HCT116 (cell line): ENCODE measurements at regions not wholly inside any gene's neighbourhood (a gene's known extent, or its start where the extent isn't known, plus 50 kb on each side); places are given as distances from the start of the nearest gene placed in this dataset.

Source experiments
- ATAC-seq: fragments of 200-7000 bp; cut with Tn5 transposase; 2 replicates; pipeline ENCODE4 v1.9.1; 2020; ENCODE audit warnings: mild to moderate bottlenecking, moderate library complexity
- BruUV-seq: library from RNA; stranded (reverse); fragments of 400-500 nt; replicated peaks from 2 replicates; lab custom pipeline; 2021; lab: Mats Ljungman, UMichigan
- CTCF ChIA-PET: fragments of 300-600 bp; sonication (Branson Sonifier 250); formaldehyde crosslinking; loops from one replicate; lab custom pipeline; 2021; ENCODE audit warnings: antibody characterized with exemption; lab: Charles Lee
- POLR2A ChIA-PET: fragments of 300-600, 350-600 bp; sonication (Branson Sonifier 250); formaldehyde crosslinking; loops from one replicate; lab custom pipeline; 2021; ENCODE audit warnings: antibody characterized with exemption; lab: Charles Lee
- RAD21 ChIA-PET, 2 experiments: fragments of 300-600 bp; sonication (Branson Sonifier 250); formaldehyde crosslinking; loops; one replicate each; lab custom pipeline; 2023; ENCODE audit warnings: low total read pairs in 2 of 2; ENCODE audit not compliant: uncharacterized antibody in 2 of 2, unreplicated experiment in 2 of 2, low non-redundant PET in 1 of 2; lab: Charles Lee
- DNase-seq: peaks from one replicate; pipeline ENCODE4 v3.0.0-alpha.2; 2010; ENCODE audit warnings: low read depth, low spot score
- H2AFZ ChIP-seq: fragments of 200-600 bp; shearing (Covaris generic), sonication (generic); 2 replicates; pipeline ENCODE4 v1.6.1; 2017; ENCODE audit warnings: low read depth, mixed run types, mixed read lengths, antibody characterized with exemption, low read length; ENCODE audit not compliant: poor library complexity, severe bottlenecking
- H3K27ac ChIP-seq: 2 replicates; pipeline ENCODE4 v1.5.1; 2012; ENCODE audit warnings: low read depth, low read length
- H3K27me3 ChIP-seq: fragments of 200-600 bp; sonication (generic); 2 replicates; pipeline ENCODE4 v1.6.1; 2016; ENCODE audit warnings: mixed run types, low read length, mixed read lengths; ENCODE audit not compliant: insufficient read depth
- H3K36me3 ChIP-seq, 2 experiments: fragments of 200-500 bp in 1 of 2; fragments of 200-600 bp in 1 of 2; sonication (Bioruptor generic) in 1 of 2; sonication (generic) in 1 of 2; 2 replicates each; pipeline versions ENCODE4 v1.5.1 to v1.6.1; 2014 to 2016; ENCODE audit warnings: low read length in 2 of 2, inconsistent platforms in 1 of 2, mixed read lengths in 1 of 2, mixed run types in 1 of 2; ENCODE audit not compliant: insufficient read depth in 2 of 2, control insufficient read depth in 1 of 2
- H3K4me1 ChIP-seq, 2 experiments: fragments of 200-600 bp in 1 of 2; sonication (generic) in 1 of 2; 2 replicates each; pipeline versions ENCODE4 v1.5.1 to v1.6.1; 2012 to 2017; ENCODE audit warnings: low read length in 2 of 2, inconsistent platforms in 1 of 2, mild to moderate bottlenecking in 1 of 2, mixed read lengths in 1 of 2, mixed run types in 1 of 2, moderate library complexity in 1 of 2; ENCODE audit not compliant: insufficient read depth in 2 of 2, control insufficient read depth in 1 of 2
- H3K4me2 ChIP-seq: fragments of 200-600 bp; sonication (generic); 2 replicates; pipeline ENCODE4 v1.6.1; 2017; ENCODE audit warnings: mixed run types, low read length, mixed read lengths
- H3K4me3 ChIP-seq, 2 experiments: fragments of 200-600 bp in 1 of 2; sonication (generic) in 1 of 2; replicated peaks in 1 of 2; 2 replicates each; pipeline ENCODE4 v1.5.1; 2011 to 2016; ENCODE audit warnings: low read length in 2 of 2, control low read depth in 1 of 2, low read depth in 1 of 2, mild to moderate bottlenecking in 1 of 2, mixed read lengths in 1 of 2, mixed run types in 1 of 2
- H3K79me2 ChIP-seq: fragments of 200-600 bp; sonication (generic); 2 replicates; pipeline ENCODE4 v1.6.1; 2017; ENCODE audit warnings: mild to moderate bottlenecking, mixed run types, low read length, moderate library complexity, mixed read lengths; ENCODE audit not compliant: insufficient read depth
- H3K9ac ChIP-seq: fragments of 200-600 bp; sonication (generic); 2 replicates; pipeline ENCODE4 v1.6.1; 2016; ENCODE audit warnings: low read length, mixed read lengths
- H3K9me2 ChIP-seq: fragments of 200-600 bp; sonication (generic), shearing (Covaris generic); 2 replicates; pipeline ENCODE4 v1.6.1; 2017; ENCODE audit warnings: mixed run types, mild to moderate bottlenecking, moderate library complexity; ENCODE audit not compliant: insufficient read depth
- H3K9me3 ChIP-seq, 2 experiments: fragments of 200-500 bp in 1 of 2; fragments of 200-600 bp in 1 of 2; sonication (Bioruptor generic) in 1 of 2; sonication (generic) in 1 of 2; 2 replicates each; pipeline ENCODE4 v1.6.1; 2014 to 2017; ENCODE audit warnings: low read length in 2 of 2, mixed read lengths in 2 of 2, inconsistent platforms in 1 of 2, low read depth in 1 of 2, mild to moderate bottlenecking in 1 of 2, mixed run types in 1 of 2, moderate library complexity in 1 of 2; ENCODE audit not compliant: control insufficient read depth in 1 of 2, insufficient read depth in 1 of 2
- H4K20me1 ChIP-seq: fragments of 200-600 bp; sonication (generic), shearing (Covaris generic); 2 replicates; pipeline ENCODE4 v1.6.1; 2017; ENCODE audit warnings: mixed run types, mild to moderate bottlenecking, moderate library complexity; ENCODE audit not compliant: insufficient read depth
- EZH2phosphoT487 ChIP-seq: fragments of 200-600 bp; IDR thresholded peaks from 2 replicates; pipeline ENCODE4 v1.6.1; 2018; ENCODE audit warnings: antibody characterized with exemption, borderline replicate concordance
- JUND ChIP-seq: IDR thresholded peaks from 2 replicates; pipeline ENCODE4 v1.6.1; 2012
- YY1 ChIP-seq: IDR thresholded peaks from 2 replicates; pipeline ENCODE4 v1.6.1; 2011; ENCODE audit warnings: low read length, low read depth, moderate library complexity, mild to moderate bottlenecking; ENCODE audit not compliant: insufficient replicate concordance; ENCODE audit errors: extremely low read depth
- intact Hi-C: fragments of 100-400 bp; cut with micrococcal nuclease; formaldehyde crosslinking; loops from 2 replicates; pipeline ENCODE4 v1.10.0; 2022
- TF ChIP-seq, protein P1 (sequence below): IDR thresholded peaks from 2 replicates; pipeline ENCODE4 v1.6.1; 2012; ENCODE audit warnings: low read depth
- TF ChIP-seq, protein P2 (sequence below): IDR thresholded peaks from 2 replicates; pipeline ENCODE4 v1.6.1; 2012
- TF ChIP-seq, protein P3 (sequence below): IDR thresholded peaks from 2 replicates; pipeline ENCODE4 v1.6.1; 2012

DNA sequence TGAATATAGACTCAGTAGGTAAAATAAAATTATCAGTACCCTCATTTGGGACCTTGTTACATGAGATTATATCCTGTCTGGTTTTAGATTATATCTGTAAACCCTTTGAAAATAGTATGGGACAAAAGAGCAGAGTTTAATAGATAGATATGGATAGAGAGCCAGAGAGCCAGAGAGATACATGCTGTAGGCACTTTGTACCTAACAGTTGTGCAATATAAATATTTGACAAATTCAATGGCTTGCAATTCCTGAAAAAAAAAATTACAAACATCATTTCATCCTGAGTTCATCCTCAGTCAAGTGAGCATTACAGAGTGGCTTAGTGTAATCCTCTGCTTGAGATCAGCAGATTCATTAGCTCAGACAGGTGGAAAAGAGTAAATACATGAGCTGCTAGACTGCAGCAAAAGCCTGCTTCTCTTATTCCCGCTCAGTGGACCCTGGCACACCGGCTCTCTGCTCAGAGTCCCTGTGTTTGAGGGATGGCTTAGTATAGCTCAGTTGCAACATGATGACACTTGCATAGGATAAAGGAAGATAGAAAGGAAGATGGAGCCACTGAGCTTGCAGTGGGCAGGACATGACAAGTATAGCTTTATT lies 931.6 kb upstream of the GOT2 start:
- H3K79me2 ChIP-seq = no peaks in the 10 kb centered on the region
- ChIA-PET RAD21 (interaction anchor here in 1 of 2 experiments (0.7 to 0.8 kb wide), 2 partner anchors 627 to 826 kb away, joined by 3 to 4 read pairs; no protein-coding TSS in a partner anchor), POLR2A (no interaction called here), CTCF (no interaction called here)
- no peak for DNase-seq
- intact Hi-C loops = no loop called here
- H4K20me1 ChIP-seq = no peaks in the 10 kb centered on the region
- BruUV-seq = no TSS peak
- no peak overlapping the region for H3K27ac ChIP-seq
- H3K4me1 ChIP-seq = no peaks in the 10 kb centered on the region
- ATAC-seq = no peak
- no peaks in the 10 kb centered on the region for H3K9me2 ChIP-seq
- TF ChIP-seq, protein P1, sequence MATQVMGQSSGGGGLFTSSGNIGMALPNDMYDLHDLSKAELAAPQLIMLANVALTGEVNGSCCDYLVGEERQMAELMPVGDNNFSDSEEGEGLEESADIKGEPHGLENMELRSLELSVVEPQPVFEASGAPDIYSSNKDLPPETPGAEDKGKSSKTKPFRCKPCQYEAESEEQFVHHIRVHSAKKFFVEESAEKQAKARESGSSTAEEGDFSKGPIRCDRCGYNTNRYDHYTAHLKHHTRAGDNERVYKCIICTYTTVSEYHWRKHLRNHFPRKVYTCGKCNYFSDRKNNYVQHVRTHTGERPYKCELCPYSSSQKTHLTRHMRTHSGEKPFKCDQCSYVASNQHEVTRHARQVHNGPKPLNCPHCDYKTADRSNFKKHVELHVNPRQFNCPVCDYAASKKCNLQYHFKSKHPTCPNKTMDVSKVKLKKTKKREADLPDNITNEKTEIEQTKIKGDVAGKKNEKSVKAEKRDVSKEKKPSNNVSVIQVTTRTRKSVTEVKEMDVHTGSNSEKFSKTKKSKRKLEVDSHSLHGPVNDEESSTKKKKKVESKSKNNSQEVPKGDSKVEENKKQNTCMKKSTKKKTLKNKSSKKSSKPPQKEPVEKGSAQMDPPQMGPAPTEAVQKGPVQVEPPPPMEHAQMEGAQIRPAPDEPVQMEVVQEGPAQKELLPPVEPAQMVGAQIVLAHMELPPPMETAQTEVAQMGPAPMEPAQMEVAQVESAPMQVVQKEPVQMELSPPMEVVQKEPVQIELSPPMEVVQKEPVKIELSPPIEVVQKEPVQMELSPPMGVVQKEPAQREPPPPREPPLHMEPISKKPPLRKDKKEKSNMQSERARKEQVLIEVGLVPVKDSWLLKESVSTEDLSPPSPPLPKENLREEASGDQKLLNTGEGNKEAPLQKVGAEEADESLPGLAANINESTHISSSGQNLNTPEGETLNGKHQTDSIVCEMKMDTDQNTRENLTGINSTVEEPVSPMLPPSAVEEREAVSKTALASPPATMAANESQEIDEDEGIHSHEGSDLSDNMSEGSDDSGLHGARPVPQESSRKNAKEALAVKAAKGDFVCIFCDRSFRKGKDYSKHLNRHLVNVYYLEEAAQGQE = no peak
- peaks cover 0 to 22% of the 10 kb centered on the region in 2 experiments; a peak in 2 of 4 replicates for H3K9me3 ChIP-seq
- H3K4me2 ChIP-seq = no peak overlapping the region
- no peaks in the 10 kb centered on the region for H3K36me3 ChIP-seq
- no peak overlapping the region for H3K9ac ChIP-seq
- no peaks in the 10 kb centered on the region for H3K27me3 ChIP-seq
- no peak overlapping the region for H3K4me3 ChIP-seq
- H2AFZ ChIP-seq = no peak overlapping the region

DNA sequence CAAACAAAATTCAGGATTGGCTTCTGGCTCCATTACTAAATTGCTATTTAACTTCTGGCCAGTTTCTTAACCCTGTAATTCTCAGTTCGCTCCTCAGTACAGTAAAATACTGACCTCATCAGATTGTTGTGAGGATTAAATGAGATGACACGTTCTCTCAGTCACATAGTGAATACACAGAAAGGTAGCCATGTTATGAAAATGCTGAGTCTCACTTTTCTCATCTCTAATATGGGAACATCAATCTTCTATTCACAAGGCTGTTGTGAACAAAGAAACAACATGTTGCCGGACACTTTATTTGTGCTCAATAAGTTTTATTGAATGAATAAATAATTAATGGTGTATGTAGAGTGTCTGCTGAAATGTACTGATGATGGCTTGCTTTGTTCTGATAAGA lies 924.5 kb upstream of the GOT2 start:
- no peak for TF ChIP-seq YY1
- no peak for TF ChIP-seq EZH2phosphoT487
- TF ChIP-seq, protein P2, sequence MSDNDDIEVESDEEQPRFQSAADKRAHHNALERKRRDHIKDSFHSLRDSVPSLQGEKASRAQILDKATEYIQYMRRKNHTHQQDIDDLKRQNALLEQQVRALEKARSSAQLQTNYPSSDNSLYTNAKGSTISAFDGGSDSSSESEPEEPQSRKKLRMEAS = no peak
- TF ChIP-seq, protein P3, sequence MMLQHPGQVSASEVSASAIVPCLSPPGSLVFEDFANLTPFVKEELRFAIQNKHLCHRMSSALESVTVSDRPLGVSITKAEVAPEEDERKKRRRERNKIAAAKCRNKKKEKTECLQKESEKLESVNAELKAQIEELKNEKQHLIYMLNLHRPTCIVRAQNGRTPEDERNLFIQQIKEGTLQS = no peak
- TF ChIP-seq JUND = no peak
- H2AFZ ChIP-seq = no peak overlapping the region
- H3K9me2 ChIP-seq = no peaks in the 10 kb centered on the region
- ChIA-PET RAD21 (no interaction called here), CTCF (no interaction called here), POLR2A (no interaction called here)
- no peaks in the 10 kb centered on the region for H3K4me1 ChIP-seq
- intact Hi-C loops = no loop called here
- no peaks in the 10 kb centered on the region for H3K27me3 ChIP-seq
- no TSS peak for BruUV-seq
- no peaks in the 10 kb centered on the region for H4K20me1 ChIP-seq
- H3K27ac ChIP-seq = no peak overlapping the region
- ATAC-seq (no peak), DNase-seq (no peak)
- no peak overlapping the region for H3K4me3 ChIP-seq
- no peaks in the 10 kb centered on the region for H3K79me2 ChIP-seq
- no peaks in the 10 kb centered on the region for H3K36me3 ChIP-seq
- H3K4me2 ChIP-seq = no peak overlapping the region
- peaks cover 7 to 22% of the 10 kb centered on the region in 2 experiments; a peak in 2 of 4 replicates for H3K9me3 ChIP-seq
- H3K9ac ChIP-seq = no peak overlapping the region
